ENCODE measurements at regions not wholly inside any gene's neighbourhood (a gene's known extent, or its start where the extent isn't known, plus 50 kb on each side); places are given as distances from the start of the nearest gene placed in this dataset.
"Not testable (repeated sequence)": the region's sequence is repeated elsewhere in the genome, so short reads cannot be mapped to it uniquely, and the experiment has no call there.

- ATAC-seq: peak; percentile 72
- no peak for TF ChIP-seq ZFP3 (CRISPR knock-in tag; IDR thresholded peaks at IDR 0.05)
- no peak for TF ChIP-seq ISL1 (CRISPR knock-in tag; IDR thresholded peaks at IDR 0.05)
- TF ChIP-seq BACH2 (CRISPR knock-in tag; IDR thresholded peaks at IDR 0.05; ENCODE audit: borderline replicate concordance): no peak
These were observed 452.1 kb upstream of the PDE3A start for GRCh38 chr12:19916196-19916753.

GRCh38 chr12:19916974-19917373 lies 451.4 kb upstream of the PDE3A start:
- no peak for ATAC-seq
- TF ChIP-seq OSR1 (CRISPR knock-in tag; IDR thresholded peaks at IDR 0.05) (no peak), CSRNP3 (CRISPR knock-in tag; IDR thresholded peaks at IDR 0.05) (no peak), CSDC2 (CRISPR knock-in tag; IDR thresholded peaks at IDR 0.05) (no peak), PATZ1 (CRISPR knock-in tag; IDR thresholded peaks at IDR 0.05; ENCODE audit: borderline replicate concordance) (no peak), CREB5 (CRISPR knock-in tag; IDR thresholded peaks at IDR 0.05; ENCODE audit: low read depth) (no peak), BACH2 (CRISPR knock-in tag; IDR thresholded peaks at IDR 0.05; ENCODE audit: borderline replicate concordance) (no peak), TCF4 (CRISPR knock-in tag; IDR thresholded peaks at IDR 0.05; ENCODE audit: borderline replicate concordance) (no peak), ZNF565 (CRISPR knock-in tag; conservative IDR thresholded peaks at IDR 0.05; ENCODE audit: low read depth) (no peak), ZNF70 (CRISPR knock-in tag; IDR thresholded peaks at IDR 0.05) (no peak), PPARA (CRISPR knock-in tag; IDR thresholded peaks at IDR 0.05; ENCODE audit: borderline replicate concordance) (no peak), ZFP30 (CRISPR knock-in tag; IDR thresholded peaks at IDR 0.05) (no peak), ZFP3 (CRISPR knock-in tag; IDR thresholded peaks at IDR 0.05) (no peak), GLIS3 (CRISPR knock-in tag; IDR thresholded peaks at IDR 0.05) (no peak), ARNTL (CRISPR knock-in tag; IDR thresholded peaks at IDR 0.05; ENCODE audit: borderline replicate concordance, low read depth) (no peak)

GRCh38 chr12:19921716-19922115 lies 446.6 kb upstream of the PDE3A start:
- ATAC-seq: not testable (repeated sequence)

GRCh38 chr12:19922717-19923116 lies 445.6 kb upstream of the PDE3A start:
- TF ChIP-seq CSRNP3 (CRISPR knock-in tag; IDR thresholded peaks at IDR 0.05): no peak
- no peak for TF ChIP-seq TOX (CRISPR knock-in tag; IDR thresholded peaks at IDR 0.05; ENCODE audit: borderline replicate concordance)
- TF ChIP-seq TCF4 (CRISPR knock-in tag; IDR thresholded peaks at IDR 0.05; ENCODE audit: borderline replicate concordance): no peak
- no peak for TF ChIP-seq ESRRG (CRISPR knock-in tag; IDR thresholded peaks at IDR 0.05)
- no peak for ATAC-seq

GRCh38 chr12:19924360-19924759 lies 444.0 kb upstream of the PDE3A start:
- TF ChIP-seq ESRRG (CRISPR knock-in tag; IDR thresholded peaks at IDR 0.05): no peak

GRCh38 chr12:19925841-19926240 lies 442.5 kb upstream of the PDE3A start:
- TF ChIP-seq ESRRG (CRISPR knock-in tag; IDR thresholded peaks at IDR 0.05) (no peak), GLIS3 (CRISPR knock-in tag; IDR thresholded peaks at IDR 0.05) (no peak), CSRNP3 (CRISPR knock-in tag; IDR thresholded peaks at IDR 0.05) (no peak), ZNF70 (CRISPR knock-in tag; IDR thresholded peaks at IDR 0.05) (no peak), PATZ1 (CRISPR knock-in tag; IDR thresholded peaks at IDR 0.05; ENCODE audit: borderline replicate concordance) (no peak)
- ATAC-seq: no peak

More at GRCh38 chr12:19924360-19924759, 444.0 kb upstream of the PDE3A start:
- no peak for ATAC-seq

Measured in SK-N-SH treated with all-trans-retinoic acid at 6 μM for 48 hours (cell line).